Rectal smooth muscle tissue (tissue), 1 donor: ENCODE measurements at regions not wholly inside any gene's neighbourhood (a gene's known extent, or its start where the extent isn't known, plus 50 kb on each side); places are given as distances from the start of the nearest gene placed in this dataset.

Experiments used
- H3K27ac ChIP-seq: one replicate; pipeline ENCODE4 v1.7.0; 2013; ENCODE audit warnings: low read depth, low read length, inconsistent platforms
- H3K27me3 ChIP-seq: one replicate; pipeline ENCODE4 v1.7.0; 2013; ENCODE audit warnings: low read length; ENCODE audit not compliant: control insufficient read depth, insufficient read depth
- H3K36me3 ChIP-seq: one replicate; pipeline ENCODE4 v1.7.0; 2013; ENCODE audit warnings: low read length; ENCODE audit not compliant: control insufficient read depth, insufficient read depth
- H3K4me1 ChIP-seq: one replicate; pipeline ENCODE4 v1.7.0; 2013; ENCODE audit warnings: low read length; ENCODE audit not compliant: control insufficient read depth, insufficient read depth
- H3K4me3 ChIP-seq: one replicate; pipeline ENCODE4 v1.7.0; 2013; ENCODE audit warnings: low read length
- H3K9ac ChIP-seq: one replicate; pipeline ENCODE4 v1.7.0; 2013; ENCODE audit warnings: low read length

DNA sequence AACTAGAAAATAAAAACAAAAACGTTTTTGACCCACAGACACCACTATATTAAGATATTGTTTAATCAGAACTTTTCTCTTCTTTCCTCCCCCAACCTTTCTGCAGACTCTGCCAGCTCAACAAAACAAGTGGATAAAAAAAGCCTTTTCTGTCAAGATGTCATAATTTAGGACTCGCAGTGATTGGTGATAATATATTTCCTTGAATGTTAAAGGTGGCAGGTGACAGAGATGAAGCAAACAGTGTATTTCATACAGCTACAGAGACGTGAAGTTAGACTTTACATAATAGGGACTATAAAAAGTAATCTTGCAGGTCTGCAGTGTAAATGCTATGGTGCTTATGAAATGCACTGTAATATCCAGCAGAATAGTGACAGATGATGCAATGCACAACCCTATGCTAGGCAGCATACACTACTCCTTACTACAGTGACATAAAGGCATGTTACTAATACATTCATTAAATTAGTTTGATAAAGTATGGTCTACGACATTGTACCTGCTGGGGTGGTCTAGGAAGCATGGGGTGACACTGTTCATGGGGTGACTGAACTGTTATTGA lies 326.7 kb upstream of the GRAMD2B start:
- no peak overlapping the region for H3K4me3 ChIP-seq
- no peaks in the 10 kb centered on the region for H3K4me1 ChIP-seq
- no peaks in the 10 kb centered on the region for H3K27me3 ChIP-seq
- no peak overlapping the region for H3K27ac ChIP-seq
- no peaks in the 10 kb centered on the region for H3K36me3 ChIP-seq
- no peak overlapping the region for H3K9ac ChIP-seq

- no peak overlapping the region for H3K4me3 ChIP-seq
- no peaks in the 10 kb centered on the region for H3K36me3 ChIP-seq
- no peaks in the 10 kb centered on the region for H3K27me3 ChIP-seq
- no peaks in the 10 kb centered on the region for H3K4me1 ChIP-seq
- H3K27ac ChIP-seq = no peak overlapping the region
- no peak overlapping the region for H3K9ac ChIP-seq
These were observed 325.3 kb upstream of the GRAMD2B start for GRCh38 chr5:126097876-126098275.

DNA sequence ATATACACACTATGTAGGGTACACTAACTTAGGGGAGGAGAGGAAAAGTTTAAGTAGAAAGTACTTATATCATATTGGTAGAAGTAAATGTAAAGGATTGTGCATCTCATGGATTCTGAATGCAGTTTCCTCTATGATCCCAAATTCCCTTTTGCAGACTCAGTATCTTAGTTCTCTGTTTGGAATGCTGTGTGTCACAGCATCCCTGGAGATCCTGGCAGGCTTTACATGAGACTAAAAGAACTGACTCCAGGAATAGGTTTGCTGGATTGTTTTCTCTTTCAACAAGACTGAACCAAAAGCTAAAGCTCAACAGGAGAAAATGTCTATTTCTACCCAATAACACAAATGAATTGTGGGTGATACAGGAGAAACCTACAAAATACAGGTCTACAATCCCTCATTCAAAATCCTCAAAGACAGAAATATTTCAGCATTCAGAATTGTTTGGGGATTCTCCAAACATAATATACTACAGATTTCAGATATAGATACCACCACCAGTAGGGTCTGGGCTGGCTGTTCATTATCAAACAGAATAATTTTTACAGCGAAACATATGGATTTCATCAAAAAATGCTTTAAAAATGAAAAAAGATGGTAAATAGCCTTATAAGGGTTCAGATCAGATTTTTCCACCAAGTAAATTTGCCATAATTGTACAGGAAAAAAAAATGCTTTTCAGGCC lies 324.7 kb upstream of the GRAMD2B start:
- Histone ChIP-seq H3K36me3 (no peaks in the 10 kb centered on the region), H3K27ac (no peak overlapping the region), H3K4me3 (no peak overlapping the region), H3K27me3 (no peaks in the 10 kb centered on the region), H3K4me1 (no peaks in the 10 kb centered on the region), H3K9ac (no peak overlapping the region)

DNA sequence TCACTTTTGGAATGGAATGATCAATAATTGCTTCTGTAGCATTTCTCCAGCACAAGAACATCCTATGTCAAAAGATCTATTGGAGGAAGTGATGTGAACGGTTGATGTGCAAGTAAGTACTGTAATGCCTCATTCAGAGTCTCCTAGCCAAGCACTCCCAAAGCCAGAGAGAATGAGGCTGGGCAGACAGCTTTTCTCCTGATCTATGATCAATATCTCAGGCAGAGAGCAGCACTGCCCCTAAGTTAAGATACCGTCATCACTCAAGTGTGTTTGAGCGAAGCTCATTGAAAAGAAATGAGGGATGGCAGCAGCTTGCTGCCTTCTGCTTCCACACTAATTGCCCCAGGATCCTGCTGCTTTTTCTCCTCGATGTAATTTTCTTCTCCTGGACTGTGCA lies 324.1 kb upstream of the GRAMD2B start:
- Histone ChIP-seq H3K36me3 (no peaks in the 10 kb centered on the region), H3K9ac (no peak overlapping the region), H3K4me3 (no peak overlapping the region), H3K4me1 (no peaks in the 10 kb centered on the region), H3K27ac (no peak overlapping the region), H3K27me3 (no peaks in the 10 kb centered on the region)

GRCh38 chr5:126100767-126101166 lies 322.4 kb upstream of the GRAMD2B start:
- Histone ChIP-seq H3K9ac (no peak overlapping the region), H3K27me3 (no peaks in the 10 kb centered on the region), H3K36me3 (no peaks in the 10 kb centered on the region), H3K4me1 (no peaks in the 10 kb centered on the region), H3K27ac (no peak overlapping the region), H3K4me3 (no peak overlapping the region)

GRCh38 chr5:126101901-126102300 lies 321.3 kb upstream of the GRAMD2B start:
- H3K9ac ChIP-seq = no peak overlapping the region
- no peaks in the 10 kb centered on the region for H3K27me3 ChIP-seq
- no peaks in the 10 kb centered on the region for H3K36me3 ChIP-seq
- H3K4me3 ChIP-seq = no peak overlapping the region
- no peaks in the 10 kb centered on the region for H3K4me1 ChIP-seq
- H3K27ac ChIP-seq = no peak overlapping the region

GRCh38 chr5:126103050-126103449 lies 320.2 kb upstream of the GRAMD2B start:
- no peaks in the 10 kb centered on the region for H3K4me1 ChIP-seq
- no peaks in the 10 kb centered on the region for H3K36me3 ChIP-seq
- no peak overlapping the region for H3K27ac ChIP-seq
- H3K4me3 ChIP-seq = no peak overlapping the region
- H3K27me3 ChIP-seq = no peaks in the 10 kb centered on the region
- no peak overlapping the region for H3K9ac ChIP-seq

GRCh38 chr5:126103868-126104267 lies 319.3 kb upstream of the GRAMD2B start:
- Histone ChIP-seq H3K9ac (no peak overlapping the region), H3K4me3 (no peak overlapping the region), H3K27ac (no peak overlapping the region), H3K4me1 (no peaks in the 10 kb centered on the region), H3K36me3 (no peaks in the 10 kb centered on the region), H3K27me3 (no peaks in the 10 kb centered on the region)

DNA sequence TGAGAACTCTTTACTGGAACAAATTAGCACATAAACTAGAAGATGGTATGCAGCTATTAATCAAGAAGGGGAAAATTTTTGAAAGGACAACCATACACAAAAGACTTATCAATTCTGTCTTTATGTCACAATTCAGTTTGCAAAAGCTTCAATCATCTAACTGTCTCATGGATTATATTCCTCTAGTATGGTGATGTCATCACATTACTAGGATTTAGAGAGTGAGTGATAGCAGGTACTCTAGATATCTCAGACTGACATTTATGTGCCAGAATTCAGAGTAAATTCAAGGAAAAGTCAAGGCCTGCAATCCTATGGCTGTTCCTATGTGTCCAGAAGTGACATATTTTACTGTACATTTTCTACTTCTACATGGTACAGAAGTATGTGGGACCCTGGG lies 318.9 kb upstream of the GRAMD2B start:
- Histone ChIP-seq H3K4me3 (no peak overlapping the region), H3K27me3 (no peaks in the 10 kb centered on the region), H3K4me1 (no peaks in the 10 kb centered on the region), H3K36me3 (no peaks in the 10 kb centered on the region), H3K9ac (no peak overlapping the region), H3K27ac (no peak overlapping the region)

DNA sequence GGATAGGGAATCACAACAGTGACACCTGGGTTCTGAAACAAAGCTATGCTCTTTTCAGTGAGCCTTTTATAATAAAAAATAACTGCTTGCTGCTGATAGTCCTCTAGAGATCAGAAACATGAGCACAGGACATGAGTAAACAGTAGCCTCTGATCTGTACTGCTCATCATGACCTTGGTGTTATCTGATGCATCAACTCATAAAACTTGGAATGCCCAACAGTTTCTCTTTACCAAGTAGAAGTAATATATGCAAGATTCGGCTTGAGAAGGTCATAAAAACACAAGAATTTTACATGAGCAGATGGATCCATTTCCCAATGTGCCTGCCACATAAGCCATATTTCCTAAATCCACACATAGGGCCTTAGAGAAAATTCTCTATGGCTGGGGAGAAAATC lies 318.3 kb upstream of the GRAMD2B start:
- Histone ChIP-seq H3K4me1 (no peaks in the 10 kb centered on the region), H3K27me3 (no peaks in the 10 kb centered on the region), H3K4me3 (no peak overlapping the region), H3K9ac (no peak overlapping the region), H3K36me3 (no peaks in the 10 kb centered on the region), H3K27ac (no peak overlapping the region)

DNA sequence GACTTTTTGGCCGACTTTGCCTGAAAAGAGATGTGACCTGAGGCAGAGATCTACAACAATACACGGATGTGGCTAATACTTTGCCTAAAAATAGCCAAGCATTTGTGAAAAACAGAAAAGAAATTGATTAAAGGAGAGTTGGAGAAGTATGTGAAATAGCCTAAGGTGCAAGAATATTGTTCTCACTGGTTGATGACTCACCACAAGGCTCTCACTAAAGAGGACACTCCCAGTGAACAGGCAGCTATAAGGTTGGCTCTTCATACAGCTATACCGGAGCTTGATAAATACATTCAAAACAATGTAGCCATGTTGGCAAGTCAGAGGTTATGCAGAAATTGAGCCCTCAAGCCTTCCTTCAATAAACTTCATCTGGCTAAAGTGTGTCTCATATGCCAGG lies 317.2 kb upstream of the GRAMD2B start:
- Histone ChIP-seq H3K36me3 (no peaks in the 10 kb centered on the region), H3K4me3 (no peak overlapping the region), H3K27me3 (no peaks in the 10 kb centered on the region), H3K27ac (no peak overlapping the region), H3K9ac (no peak overlapping the region), H3K4me1 (no peaks in the 10 kb centered on the region)

DNA sequence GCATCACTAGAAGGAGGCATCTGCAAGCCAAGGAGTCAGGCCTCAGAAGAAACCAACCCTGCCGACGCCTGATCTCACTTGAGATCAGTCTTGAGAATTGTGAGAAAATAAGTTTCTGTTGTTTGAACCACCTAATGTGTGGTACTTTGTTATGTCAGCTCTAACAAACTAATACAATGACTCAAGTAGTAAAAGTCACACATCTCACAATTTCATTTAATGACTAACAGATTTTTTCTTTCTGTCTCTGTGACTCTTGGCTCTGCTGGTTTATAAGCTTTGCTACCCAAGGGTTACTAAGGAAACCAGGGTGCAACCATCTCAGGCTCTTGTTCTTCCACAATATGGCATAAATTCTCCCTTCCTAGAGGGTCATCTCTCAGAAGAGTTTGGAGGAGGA lies 315.8 kb upstream of the GRAMD2B start:
- Histone ChIP-seq H3K4me1 (no peaks in the 10 kb centered on the region), H3K9ac (no peak overlapping the region), H3K27ac (no peak overlapping the region), H3K27me3 (no peaks in the 10 kb centered on the region), H3K4me3 (no peak overlapping the region), H3K36me3 (no peaks in the 10 kb centered on the region)

GRCh38 chr5:126108470-126108869 lies 314.7 kb upstream of the GRAMD2B start:
- Histone ChIP-seq H3K9ac (no peak overlapping the region), H3K36me3 (no peaks in the 10 kb centered on the region), H3K4me3 (no peak overlapping the region), H3K27ac (no peak overlapping the region), H3K4me1 (no peaks in the 10 kb centered on the region), H3K27me3 (no peaks in the 10 kb centered on the region)
